Central memory CD8-positive, alpha-beta T cell (primary cell): ENCODE measurements at regions not wholly inside any gene's neighbourhood (a gene's known extent, or its start where the extent isn't known, plus 50 kb on each side); places are given as distances from the start of the nearest gene placed in this dataset.

Experiments
- ATAC-seq: fragments of 150-1000 bp; cut with Tn5 transposase; replicated peaks from 2 replicates; pipeline ENCODE4 v1.10.0; 2022; ENCODE audit warnings: mild to moderate bottlenecking, moderate FRiP score, moderate number of reproducible peaks; ENCODE audit not compliant: poor library complexity, severe bottlenecking; ENCODE audit errors: extremely low read depth
- DNase-seq, 2 donors: peaks; one replicate each; pipeline ENCODE4 v3.0.0; 2021; ENCODE audit warnings: low spot score in 2 of 2
- H3K27ac Mint-ChIP-seq: one replicate; pipeline ENCODE4 v1.8.0; 2022; ENCODE audit warnings: low read depth, mild to moderate bottlenecking, moderate library complexity, mixed read lengths
- H3K27me3 Mint-ChIP-seq: one replicate; pipeline ENCODE4 v1.8.0; 2022; ENCODE audit warnings: mixed read lengths
- H3K36me3 Mint-ChIP-seq: one replicate; pipeline ENCODE4 v1.8.0; 2022; ENCODE audit warnings: mild to moderate bottlenecking, moderate library complexity, mixed read lengths; ENCODE audit not compliant: insufficient read depth
- H3K4me1 Mint-ChIP-seq: one replicate; pipeline ENCODE4 v1.8.0; 2022; ENCODE audit warnings: mixed read lengths
- H3K4me3 Mint-ChIP-seq: one replicate; pipeline ENCODE4 v1.8.0; 2022; ENCODE audit warnings: mild to moderate bottlenecking, moderate library complexity, mixed read lengths
- H3K9me3 Mint-ChIP-seq: one replicate; pipeline ENCODE4 v1.8.0; 2022; ENCODE audit warnings: mixed read lengths

DNA sequence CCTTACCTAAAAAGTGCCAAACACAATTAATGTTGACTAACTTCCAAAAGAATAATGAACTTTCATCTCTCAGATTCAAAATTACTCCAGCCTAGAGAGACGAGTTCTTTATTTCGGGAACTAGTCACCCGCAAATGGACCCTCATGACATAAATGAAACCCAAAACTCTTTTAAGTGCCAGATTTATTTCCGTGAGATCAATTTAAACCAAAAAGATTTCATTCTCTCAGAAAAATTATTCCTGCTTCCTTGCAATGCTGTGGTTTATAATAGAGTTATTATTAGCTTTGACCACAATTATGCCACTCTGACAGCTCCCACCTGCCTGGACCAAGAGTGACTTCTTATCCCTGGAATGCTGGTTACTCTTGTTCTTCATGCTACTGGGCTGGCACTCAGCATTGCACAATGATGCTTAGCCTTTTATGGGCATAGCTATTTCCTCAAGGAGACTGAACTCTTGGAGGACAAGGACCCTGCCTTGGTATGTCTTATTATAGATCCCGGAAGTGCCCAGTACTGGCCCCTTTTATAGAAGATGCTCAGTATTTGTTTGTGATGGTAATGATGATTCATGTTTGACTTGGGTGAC is 183.5 kb downstream of the SNX18 start:
- ATAC-seq, result no peak
- H3K27me3 Mint-ChIP-seq, result no peaks in the 10 kb centered on the region
- no peaks in the 10 kb centered on the region for H3K9me3 Mint-ChIP-seq
- H3K36me3 Mint-ChIP-seq, result no peaks in the 10 kb centered on the region
- H3K4me1 Mint-ChIP-seq, result peaks cover 2% of the 10 kb centered on the region
- no peak overlapping the region for H3K27ac Mint-ChIP-seq
- H3K4me3 Mint-ChIP-seq, result no peak overlapping the region
- no peak for DNase-seq

DNA sequence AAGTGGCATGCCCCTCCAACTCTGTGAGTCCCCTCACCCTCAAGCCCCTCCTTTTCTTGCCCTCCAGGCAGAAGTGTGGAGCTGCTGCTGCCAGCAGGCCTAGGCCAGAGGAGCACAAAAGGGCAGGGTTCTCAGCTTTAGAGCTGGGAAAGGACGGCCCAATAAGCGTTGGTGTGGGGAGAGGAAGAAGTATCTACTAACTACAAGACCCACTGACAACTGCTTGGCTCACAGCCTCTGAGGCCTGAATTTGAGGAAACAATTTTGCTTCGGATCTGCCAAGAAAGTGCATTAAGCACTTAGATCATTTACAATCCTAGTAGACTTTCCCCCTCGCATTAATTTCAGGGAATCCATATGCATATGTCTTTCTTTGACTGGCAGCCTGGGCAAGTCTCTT is 179.4 kb downstream of the SNX18 start:
- no peak overlapping the region for H3K27ac Mint-ChIP-seq
- DNase-seq (no peak), ATAC-seq (no peak)
- H3K4me3 Mint-ChIP-seq, result no peak overlapping the region
- no peaks in the 10 kb centered on the region for H3K4me1 Mint-ChIP-seq
- no peaks in the 10 kb centered on the region for H3K9me3 Mint-ChIP-seq
- no peaks in the 10 kb centered on the region for H3K27me3 Mint-ChIP-seq
- no peaks in the 10 kb centered on the region for H3K36me3 Mint-ChIP-seq

DNA sequence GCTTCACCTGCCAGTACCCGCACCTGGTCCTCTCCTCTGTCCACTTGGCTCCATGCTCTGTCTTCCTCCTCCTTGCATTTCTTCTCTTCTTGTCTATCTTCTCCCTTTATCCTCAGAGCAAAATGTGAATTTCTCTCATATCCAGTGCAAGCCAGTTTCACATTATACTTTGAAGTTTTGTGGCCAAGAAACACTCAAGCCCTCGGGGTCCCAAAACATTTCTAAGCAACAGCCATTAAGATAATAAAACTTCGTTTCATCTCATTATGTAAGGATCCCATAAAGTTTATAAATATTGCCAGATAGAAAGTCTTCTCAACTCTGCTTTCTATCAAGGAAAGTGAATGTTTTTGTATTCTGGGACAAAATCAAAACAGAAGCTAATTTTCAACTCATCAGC is 178.8 kb downstream of the SNX18 start:
- H3K27ac Mint-ChIP-seq, result no peak overlapping the region
- ATAC-seq (no peak), DNase-seq (no peak)
- H3K9me3 Mint-ChIP-seq, result no peaks in the 10 kb centered on the region
- H3K4me1 Mint-ChIP-seq, result peaks cover 2% of the 10 kb centered on the region
- no peaks in the 10 kb centered on the region for H3K27me3 Mint-ChIP-seq
- no peaks in the 10 kb centered on the region for H3K36me3 Mint-ChIP-seq
- H3K4me3 Mint-ChIP-seq, result no peak overlapping the region

DNA sequence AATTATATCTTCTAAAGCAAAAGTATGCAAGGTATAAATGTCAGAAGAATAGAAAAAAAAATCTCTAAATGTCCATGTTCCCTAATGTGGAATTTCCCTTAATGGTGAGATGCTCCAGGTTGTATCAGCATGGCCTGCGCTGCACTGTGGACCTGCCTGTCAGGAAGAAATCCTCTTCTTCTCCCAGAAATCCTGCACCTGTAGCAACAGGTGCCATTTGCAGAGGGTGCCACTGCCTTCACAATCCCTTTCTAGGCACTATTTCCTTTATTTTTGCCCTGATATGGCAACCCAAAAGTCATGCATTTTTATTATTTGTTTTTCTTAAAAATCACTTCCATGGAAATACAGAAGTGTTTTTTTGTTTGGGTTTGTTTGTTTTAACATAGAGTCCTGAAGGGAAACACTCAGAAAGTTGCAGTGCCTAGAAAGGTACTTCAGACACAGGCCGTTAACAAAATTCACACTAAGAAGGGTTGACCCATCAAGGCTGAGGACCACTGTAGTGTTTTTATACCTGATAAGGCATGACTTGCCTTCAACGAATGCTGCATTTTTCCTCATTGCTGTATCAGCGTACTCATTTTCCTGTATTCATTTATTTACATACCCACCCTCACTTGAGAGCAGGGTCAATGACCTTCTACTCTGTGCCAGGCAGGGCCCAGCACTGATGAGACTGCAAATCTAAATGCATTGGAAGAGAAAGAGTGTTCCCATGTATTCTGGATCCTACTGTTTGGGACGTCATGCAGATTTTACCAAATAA is 177.8 kb downstream of the SNX18 start:
- no peaks in the 10 kb centered on the region for H3K9me3 Mint-ChIP-seq
- no peak for DNase-seq
- no peak overlapping the region for H3K4me3 Mint-ChIP-seq
- peaks cover 12% of the 10 kb centered on the region for H3K4me1 Mint-ChIP-seq
- no peak overlapping the region for H3K27ac Mint-ChIP-seq
- H3K27me3 Mint-ChIP-seq, result no peaks in the 10 kb centered on the region
- no peak for ATAC-seq
- no peaks in the 10 kb centered on the region for H3K36me3 Mint-ChIP-seq

DNA sequence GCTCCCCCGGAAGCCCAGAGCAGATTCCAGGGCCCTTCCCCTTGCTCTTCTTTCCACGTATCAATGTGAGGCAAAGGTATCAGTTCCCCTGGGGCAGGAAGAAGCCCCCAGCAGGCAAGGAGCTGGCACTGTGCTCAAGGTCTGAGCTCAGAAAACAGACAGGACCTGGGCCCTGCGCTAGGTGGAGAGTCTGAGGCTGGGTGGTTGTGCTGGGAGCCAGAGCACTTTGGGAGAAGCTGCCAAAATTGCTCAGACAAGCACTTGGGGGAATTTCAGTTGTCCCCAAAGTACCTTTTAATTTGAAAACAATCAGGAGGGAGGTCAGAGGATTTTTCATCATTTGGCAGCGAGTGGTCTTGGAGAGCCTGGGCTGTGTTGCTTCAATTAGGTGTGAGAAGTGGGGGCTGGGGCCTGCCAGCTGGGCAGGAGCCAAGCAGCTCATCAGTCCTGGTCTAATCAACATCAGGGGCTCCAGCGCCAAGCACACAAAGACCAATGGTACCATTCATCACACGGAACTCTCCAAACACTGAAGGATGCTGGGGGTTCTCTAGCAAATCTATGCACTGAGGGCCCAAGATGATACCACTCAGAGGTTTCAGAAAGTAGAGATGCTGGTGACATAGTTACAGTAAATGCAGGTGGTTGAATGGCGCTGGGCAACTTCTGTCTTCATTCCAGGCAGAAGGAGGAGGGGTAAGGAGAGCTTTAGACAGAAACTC is 176.5 kb downstream of the SNX18 start:
- no peaks in the 10 kb centered on the region for H3K27me3 Mint-ChIP-seq
- H3K36me3 Mint-ChIP-seq, result no peaks in the 10 kb centered on the region

DNA sequence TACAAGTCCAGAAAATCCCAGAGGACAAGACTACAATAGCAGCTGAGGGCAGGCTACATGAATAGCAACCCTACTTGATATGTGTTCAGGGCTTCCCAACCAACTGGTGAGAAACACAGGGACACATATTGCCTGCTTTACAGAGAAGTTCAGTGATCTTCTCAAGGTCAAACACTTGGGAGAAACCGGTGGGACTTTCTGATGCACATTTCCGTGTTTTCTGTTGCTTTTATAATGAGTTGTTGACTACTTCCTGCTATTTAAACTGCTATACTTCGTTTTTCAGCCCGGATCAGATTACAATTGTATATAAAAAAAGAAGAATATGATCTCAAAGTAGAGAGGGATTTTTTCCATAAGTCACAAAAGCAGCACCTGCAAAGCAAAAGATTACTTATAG is 175.1 kb downstream of the SNX18 start:
- H3K27ac Mint-ChIP-seq, result no peak overlapping the region

More for the DNA sequence above, 176.5 kb downstream of the SNX18 start:
- Mint-ChIP-seq H3K9me3 (no peaks in the 10 kb centered on the region), H3K4me1 (peaks cover 20% of the 10 kb centered on the region), H3K4me3 (no peak overlapping the region), H3K27ac (peak overlapping the region; percentile 5)
- DNase-seq (no peak), ATAC-seq (no peak)

DNA sequence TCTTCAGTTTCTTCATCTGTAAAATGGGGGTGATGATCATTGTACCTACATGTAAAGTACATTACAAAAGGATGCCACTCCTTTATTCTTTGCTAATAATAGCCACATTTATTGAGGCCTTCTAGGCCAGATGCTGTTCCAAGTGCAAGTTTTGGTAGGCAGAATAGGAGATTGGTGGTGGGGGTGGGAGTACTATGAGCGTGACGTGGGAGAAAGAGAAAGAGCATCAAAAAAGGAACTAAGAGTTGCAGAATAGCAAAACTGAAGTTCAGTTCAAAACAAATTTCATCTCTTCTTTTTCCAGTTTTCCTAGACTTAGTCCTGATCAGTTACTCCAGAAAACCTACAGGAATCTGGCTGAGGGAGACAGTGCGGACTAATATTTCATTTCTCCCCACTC is 174.1 kb downstream of the SNX18 start:
- Mint-ChIP-seq H3K27me3 (no peaks in the 10 kb centered on the region), H3K36me3 (no peaks in the 10 kb centered on the region), H3K4me3 (no peak overlapping the region), H3K27ac (no peak overlapping the region), H3K4me1 (peaks cover 22% of the 10 kb centered on the region), H3K9me3 (no peaks in the 10 kb centered on the region)
- DNase-seq (no peak), ATAC-seq (no peak)

More for the DNA sequence above, 175.1 kb downstream of the SNX18 start:
- no peak for ATAC-seq
- Mint-ChIP-seq H3K4me1 (peaks cover 22% of the 10 kb centered on the region), H3K4me3 (no peak overlapping the region), H3K9me3 (no peaks in the 10 kb centered on the region), H3K27me3 (no peaks in the 10 kb centered on the region), H3K36me3 (no peaks in the 10 kb centered on the region)
- no peak for DNase-seq

DNA sequence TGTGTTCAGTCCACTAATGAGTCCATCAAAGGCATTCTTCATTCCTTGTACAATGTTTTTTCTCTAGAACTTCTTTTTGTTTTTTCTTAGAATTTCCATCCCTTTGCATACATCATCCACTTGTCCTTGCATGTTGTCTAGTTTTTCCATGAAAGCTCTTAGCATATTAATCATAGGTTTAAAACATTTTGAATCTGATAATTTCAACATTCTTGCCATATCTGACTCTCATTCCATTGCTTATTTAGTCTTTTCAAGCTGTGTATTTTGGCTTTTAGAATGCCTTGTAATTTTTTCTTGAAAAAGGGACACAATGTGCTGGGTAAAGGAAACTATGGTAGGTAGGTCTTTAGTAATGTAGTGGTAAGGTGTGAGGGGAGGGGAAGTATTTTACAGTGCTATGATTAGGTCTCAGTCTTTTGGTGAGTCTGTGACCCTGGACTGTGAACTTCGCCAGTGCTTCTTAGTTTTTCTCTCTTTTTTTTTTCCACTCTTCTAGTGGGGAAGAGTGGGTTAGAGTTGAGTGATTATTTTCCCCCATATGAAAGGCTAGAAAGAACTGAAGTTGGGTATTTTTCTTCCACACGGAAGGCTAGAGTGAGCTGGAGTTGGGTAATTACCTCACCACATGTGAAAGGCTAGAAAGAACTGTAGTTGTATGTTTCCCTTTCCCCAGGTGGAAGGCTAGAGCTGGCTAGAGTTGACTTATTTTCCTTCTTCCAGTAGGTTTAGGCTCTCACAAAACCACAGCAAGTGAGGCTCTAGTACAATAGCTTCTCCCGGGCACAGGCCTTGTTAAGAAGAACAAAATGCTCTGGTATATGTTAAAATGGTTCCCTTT is 172.1 kb downstream of the SNX18 start:
- H3K36me3 Mint-ChIP-seq, result peaks cover 2% of the 10 kb centered on the region
- no peak overlapping the region for H3K4me3 Mint-ChIP-seq
- H3K27ac Mint-ChIP-seq, result no peak overlapping the region
- H3K9me3 Mint-ChIP-seq, result no peaks in the 10 kb centered on the region
- ATAC-seq, result no peak
- H3K4me1 Mint-ChIP-seq, result peaks cover 22% of the 10 kb centered on the region
- no peaks in the 10 kb centered on the region for H3K27me3 Mint-ChIP-seq
- no peak for DNase-seq

DNA sequence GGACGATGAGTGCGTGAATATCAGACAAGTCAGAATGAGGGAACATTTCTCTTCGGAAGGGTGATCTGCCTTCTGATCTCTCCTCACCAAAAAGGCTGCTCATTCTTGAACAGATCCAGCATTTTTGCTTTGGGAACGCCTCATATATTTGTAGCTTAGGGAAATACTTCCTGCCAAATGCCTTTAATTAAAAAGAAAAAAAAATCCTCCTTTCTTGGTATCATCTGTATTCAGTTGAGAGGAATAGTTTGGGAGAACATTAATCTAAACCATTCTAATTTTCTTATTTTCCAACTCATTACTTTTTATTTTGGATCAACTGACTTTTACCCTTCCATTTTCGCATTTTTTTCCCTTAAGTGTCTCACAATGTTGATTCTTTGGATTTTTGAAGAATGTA is 163.4 kb downstream of the SNX18 start:
- Mint-ChIP-seq H3K9me3 (no peaks in the 10 kb centered on the region), H3K27ac (no peak overlapping the region), H3K36me3 (peaks cover 4% of the 10 kb centered on the region), H3K4me3 (no peak overlapping the region), H3K4me1 (peaks cover 3% of the 10 kb centered on the region), H3K27me3 (no peaks in the 10 kb centered on the region)
- ATAC-seq (no peak), DNase-seq (no peak)

DNA sequence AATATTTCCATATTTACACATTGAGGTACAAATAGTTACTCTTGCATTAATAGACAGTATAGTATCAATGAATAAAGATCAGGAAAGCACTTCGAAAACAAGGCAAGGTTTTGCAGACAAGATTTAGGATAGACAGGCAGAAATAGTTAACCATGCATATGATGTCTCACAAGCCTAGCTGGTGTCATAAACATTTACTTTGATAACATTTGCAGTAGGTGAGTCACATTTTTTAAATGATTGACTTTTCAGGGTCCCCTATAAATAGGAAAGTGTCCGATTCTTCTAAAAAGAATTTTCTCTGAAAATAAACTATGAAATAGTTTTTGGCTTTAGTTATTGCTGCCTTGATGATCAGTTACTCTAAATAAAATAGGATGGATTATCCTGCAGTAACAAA is 162.1 kb downstream of the SNX18 start:
- Mint-ChIP-seq H3K4me1 (peaks cover 12% of the 10 kb centered on the region), H3K36me3 (peaks cover 2% of the 10 kb centered on the region), H3K27me3 (no peaks in the 10 kb centered on the region), H3K27ac (no peak overlapping the region), H3K4me3 (no peak overlapping the region), H3K9me3 (no peaks in the 10 kb centered on the region)
- DNase-seq (no peak), ATAC-seq (no peak)

DNA sequence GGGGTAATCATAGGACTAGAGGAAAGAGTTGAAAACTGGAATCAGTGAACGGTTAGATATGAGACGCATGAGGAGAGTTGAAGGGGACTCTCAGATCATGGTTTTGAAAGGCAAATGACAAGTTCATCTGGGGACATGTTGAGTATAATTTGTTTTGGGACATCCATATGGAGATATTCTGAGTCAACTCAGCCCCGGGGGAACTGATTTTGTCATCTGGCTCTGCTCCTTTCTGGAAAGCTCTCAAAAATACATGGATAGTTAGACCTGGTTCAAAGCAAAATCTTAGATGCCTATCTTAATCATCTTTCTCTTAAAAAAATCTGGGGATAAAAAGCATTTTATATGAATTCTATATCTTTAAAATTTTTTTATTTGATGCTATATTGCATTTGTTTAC is 161.2 kb downstream of the SNX18 start:
- H3K27ac Mint-ChIP-seq, result no peak overlapping the region
- H3K36me3 Mint-ChIP-seq, result peaks cover 4% of the 10 kb centered on the region

DNA sequence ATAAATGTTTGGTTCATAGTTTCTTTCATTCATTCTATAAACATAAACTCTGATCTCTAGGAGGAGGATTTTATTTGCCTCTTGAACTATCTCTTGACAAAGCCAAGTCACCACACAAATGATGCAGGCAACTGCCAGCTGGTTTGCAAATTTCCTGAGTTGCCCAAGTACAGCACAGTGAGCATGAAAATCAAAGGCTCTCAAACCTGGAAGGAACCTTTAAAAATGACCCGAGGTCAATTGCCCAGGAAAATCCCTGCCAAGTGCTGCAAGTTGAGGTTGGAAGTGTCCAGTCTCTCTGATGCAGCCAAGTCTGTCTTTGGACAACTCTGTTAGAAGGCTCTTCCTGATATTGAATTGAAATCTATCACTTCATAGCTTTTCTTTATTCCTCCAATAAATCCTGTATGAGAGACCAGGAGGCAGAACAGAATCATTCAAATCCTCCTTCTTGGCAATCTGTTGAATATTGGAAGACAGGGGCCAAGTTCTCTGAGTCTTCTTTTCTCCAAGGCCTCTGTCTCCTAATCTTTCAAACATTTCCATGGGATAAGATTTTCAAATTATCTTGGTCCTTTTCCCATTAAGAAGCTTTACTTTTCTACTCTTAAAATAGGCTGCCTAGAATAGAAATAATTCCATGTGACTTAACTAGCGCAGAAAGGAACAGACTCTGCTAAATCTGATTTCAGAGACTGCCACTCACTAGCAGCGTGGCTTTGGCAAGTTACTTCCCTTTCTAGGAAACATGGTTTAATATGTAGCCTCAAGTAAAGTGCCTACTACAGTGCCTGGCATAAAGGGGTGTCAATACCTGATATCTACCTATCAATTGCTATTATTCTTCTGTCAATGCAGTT is 159.2 kb downstream of the SNX18 start:
- ATAC-seq, result no peak
- Mint-ChIP-seq H3K4me3 (no peak overlapping the region), H3K4me1 (peaks cover 40% of the 10 kb centered on the region), H3K36me3 (peaks cover 5% of the 10 kb centered on the region), H3K27ac (no peak overlapping the region), H3K27me3 (no peaks in the 10 kb centered on the region), H3K9me3 (no peaks in the 10 kb centered on the region)
- no peak for DNase-seq

More for the DNA sequence above, 161.2 kb downstream of the SNX18 start:
- Mint-ChIP-seq H3K4me1 (peaks cover 22% of the 10 kb centered on the region), H3K9me3 (no peaks in the 10 kb centered on the region), H3K27me3 (no peaks in the 10 kb centered on the region), H3K4me3 (no peak overlapping the region)
- no peak for DNase-seq
- no peak for ATAC-seq
